ENCODE measurements at regions not wholly inside any gene's neighbourhood (a gene's known extent, or its start where the extent isn't known, plus 50 kb on each side); places are given as distances from the start of the nearest gene placed in this dataset.

- no peak for DNase-seq
These were observed 492.6 kb downstream of the TUSC7 start for GRCh38 chr3:117201901-117202774.

GRCh38 chr3:117217355-117217754 is 507.8 kb downstream of the TUSC7 start:
- DNase-seq, result no peak

- no peak for DNase-seq
These were observed 508.3 kb downstream of the TUSC7 start for GRCh38 chr3:117217760-117218316.

- no peak for DNase-seq
These were observed 509.1 kb downstream of the TUSC7 start for GRCh38 chr3:117218641-117219048.

DNA sequence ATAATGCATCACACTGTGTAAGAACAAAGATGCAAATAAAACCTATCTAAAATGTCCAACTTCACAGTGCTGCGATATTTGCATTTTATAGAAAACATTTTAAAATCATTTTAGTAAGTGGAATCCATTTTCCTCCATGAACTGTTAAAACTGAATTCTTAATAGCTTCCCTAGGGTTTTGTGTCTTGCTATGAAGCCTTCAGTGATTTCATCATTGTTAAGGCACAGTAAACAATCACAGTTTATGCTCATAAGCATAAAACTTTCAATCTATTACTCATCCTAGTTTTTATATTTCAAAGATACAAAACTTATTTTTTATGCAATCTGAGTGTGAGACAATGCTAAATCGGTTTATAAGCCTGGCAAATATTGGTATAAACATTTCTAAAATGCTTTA is 509.7 kb downstream of the TUSC7 start:
- DNase-seq, result no peak

GRCh38 chr3:117226932-117227331 is 517.4 kb downstream of the TUSC7 start:
- no peak for DNase-seq

- DNase-seq, result no peak
These were observed 518.9 kb downstream of the TUSC7 start for GRCh38 chr3:117228466-117228865.

DNA sequence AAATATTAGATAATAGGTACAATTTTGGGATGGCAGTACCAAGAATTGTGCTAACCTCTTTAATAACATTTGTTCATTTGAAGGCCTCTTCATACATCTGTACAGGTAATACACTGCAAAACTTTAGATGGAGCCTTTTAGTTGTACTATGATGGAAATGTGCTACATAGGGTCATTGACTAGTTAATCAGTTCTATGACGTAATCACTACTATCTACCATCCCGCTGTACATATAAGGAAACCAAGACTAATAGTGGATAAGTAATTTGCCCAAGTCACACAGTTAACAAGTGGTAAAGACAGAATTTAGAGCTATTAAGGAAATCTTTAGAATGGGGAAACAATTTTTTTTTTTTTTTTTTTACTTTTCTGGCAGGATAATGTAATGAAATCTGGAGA is 521.3 kb downstream of the TUSC7 start:
- no peak for DNase-seq

DNA sequence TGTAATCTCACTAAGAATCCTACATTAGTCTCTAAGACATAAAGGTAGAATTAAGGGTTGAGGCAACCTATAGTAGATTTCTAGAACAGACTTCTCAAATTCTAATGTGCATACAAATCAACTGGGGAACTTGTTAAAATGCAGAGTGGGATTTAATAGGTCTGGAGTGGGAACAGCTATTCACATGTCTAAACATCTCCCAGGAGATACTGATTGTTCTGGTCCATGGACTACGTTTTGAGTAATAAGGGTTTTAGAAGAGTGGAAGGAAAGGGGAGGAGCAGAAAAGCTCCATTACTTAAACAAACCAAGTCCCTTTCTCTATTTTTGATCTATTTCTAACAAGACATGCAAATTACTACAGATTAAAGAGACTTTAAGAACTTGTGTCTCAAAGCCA is 524.8 kb downstream of the TUSC7 start:
- no peak for DNase-seq

DNA sequence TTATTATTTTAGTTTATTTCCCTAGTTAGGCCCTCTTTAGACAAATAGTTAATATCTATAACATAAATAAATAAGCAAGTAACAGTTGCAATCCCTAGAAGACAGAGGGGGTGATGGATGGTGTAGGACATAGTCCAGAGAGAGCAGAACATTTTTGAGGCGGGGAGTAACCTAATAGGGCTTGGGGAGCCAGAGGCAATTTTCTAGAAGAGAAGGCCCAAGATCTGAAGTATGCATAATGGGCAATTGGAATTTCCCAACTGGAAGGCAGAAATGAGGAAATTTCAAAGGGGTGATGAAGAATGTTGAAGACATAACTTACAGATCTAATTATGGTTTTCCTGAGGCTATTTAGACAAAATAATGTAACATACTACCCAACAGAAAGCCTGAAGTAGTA is 525.7 kb downstream of the TUSC7 start:
- DNase-seq, result no peak

- DNase-seq, result no peak
These were observed 529.2 kb downstream of the TUSC7 start for GRCh38 chr3:117238806-117239205.

DNA sequence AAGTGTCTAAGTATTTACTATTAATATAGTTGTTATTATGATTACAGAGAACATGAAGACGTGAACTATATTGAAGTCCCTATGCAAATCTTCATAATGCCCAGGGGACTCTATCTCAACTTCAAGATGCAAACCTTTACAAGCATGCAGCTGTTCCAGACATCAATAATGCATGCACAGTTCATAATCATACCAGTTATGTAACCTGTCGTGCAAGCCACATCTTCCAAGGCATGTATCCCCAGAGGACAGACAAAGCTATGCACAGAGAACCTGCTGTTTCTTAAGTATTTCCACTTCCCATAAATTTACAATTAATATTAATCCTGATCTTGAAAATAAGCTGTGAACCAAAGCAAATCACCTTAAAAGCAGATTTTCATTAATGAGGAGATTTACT is 534.1 kb downstream of the TUSC7 start:
- DNase-seq, result no peak

- no peak for DNase-seq
These were observed 537.4 kb downstream of the TUSC7 start for GRCh38 chr3:117246771-117247555.

- DNase-seq, result no peak
These were observed 538.6 kb downstream of the TUSC7 start for GRCh38 chr3:117248153-117248552.

GRCh38 chr3:117252208-117252607 is 542.6 kb downstream of the TUSC7 start:
- DNase-seq, result no peak

DNA sequence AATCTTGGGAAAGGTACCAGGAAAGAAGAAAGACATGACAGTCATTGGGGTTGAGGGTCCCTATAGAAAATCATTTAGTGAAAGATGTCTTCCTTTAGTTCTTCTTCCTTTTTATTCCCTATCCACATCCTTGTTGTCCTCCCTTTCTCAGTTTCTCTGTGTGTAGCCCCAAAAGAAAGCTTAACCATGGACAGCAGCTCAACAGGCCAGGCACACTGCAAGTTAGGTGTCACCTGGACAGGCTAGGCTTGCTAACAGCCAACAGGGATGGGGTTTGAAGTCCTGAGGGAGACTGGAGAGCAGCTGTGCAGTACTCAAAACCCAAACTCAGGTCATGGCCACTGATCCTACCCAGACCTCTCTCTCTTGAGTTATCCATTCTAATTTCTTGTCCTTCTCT is 543.1 kb downstream of the TUSC7 start:
- no peak for DNase-seq

DNA sequence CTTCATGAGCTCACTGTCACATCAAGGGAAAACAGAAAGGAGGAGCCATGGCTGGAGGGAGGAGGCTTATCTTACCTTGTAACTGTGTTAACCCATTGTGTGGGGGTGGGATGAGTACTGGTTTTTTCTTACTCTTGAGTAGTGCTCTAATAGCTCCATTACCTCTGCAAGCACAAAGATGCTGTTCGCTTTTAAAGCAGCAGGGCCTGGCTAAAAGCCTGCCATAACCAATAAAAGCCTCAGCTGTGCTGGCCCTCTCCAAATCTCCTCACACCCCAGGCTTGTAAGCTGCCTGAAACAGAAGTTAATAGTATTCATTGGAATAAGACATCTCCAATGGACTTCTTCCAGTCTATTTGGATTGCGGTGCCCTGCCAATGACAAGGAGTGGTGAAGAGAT is 544.1 kb downstream of the TUSC7 start:
- no peak for DNase-seq

- DNase-seq, result no peak
These were observed 545.4 kb downstream of the TUSC7 start for GRCh38 chr3:117254985-117255384.

GRCh38 chr3:117255736-117256135 is 546.2 kb downstream of the TUSC7 start:
- DNase-seq, result no peak

DNA sequence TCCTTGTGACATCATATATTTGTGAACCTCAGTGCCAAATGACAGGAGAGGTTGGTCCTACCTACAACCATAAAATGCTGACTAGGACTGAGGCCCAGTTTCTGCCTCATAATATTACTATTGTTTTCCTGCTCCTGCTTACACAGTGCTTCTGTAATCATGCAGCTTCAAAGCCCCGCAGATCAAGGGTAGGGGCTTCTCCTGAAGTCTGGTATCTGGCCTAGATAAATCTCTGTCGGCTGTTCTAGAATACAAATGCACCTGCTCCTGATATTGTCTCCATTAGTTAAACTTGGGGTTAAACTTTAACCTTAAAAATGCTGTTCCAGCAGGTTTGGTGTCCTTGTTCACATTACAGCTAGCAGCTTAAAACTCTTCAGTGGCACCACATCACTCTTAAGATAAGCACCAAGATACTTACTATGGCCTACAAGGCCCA is 552.4 kb downstream of the TUSC7 start:
- DNase-seq, result no peak

DNA sequence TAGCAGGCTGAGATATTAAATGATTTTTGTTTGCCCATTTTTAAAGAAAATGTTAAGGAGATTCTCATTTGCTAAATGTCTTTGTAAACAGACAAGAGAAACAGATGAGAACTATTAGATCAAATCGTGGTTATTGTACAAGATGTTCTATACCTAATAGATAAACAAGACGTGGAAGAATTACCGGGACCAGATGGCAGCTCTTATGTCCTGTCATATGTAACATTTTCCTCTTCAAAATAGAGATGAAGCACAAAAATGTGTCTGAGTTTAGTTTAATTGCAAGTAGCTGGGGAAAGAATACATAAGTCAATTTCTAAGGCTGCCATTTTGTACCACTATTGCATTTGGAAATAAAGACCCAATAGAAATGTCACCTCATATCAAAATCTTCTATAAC is 553.7 kb downstream of the TUSC7 start:
- DNase-seq, result no peak

- DNase-seq, result no peak
These were observed 554.2 kb downstream of the TUSC7 start for GRCh38 chr3:117263745-117264144.

DNA sequence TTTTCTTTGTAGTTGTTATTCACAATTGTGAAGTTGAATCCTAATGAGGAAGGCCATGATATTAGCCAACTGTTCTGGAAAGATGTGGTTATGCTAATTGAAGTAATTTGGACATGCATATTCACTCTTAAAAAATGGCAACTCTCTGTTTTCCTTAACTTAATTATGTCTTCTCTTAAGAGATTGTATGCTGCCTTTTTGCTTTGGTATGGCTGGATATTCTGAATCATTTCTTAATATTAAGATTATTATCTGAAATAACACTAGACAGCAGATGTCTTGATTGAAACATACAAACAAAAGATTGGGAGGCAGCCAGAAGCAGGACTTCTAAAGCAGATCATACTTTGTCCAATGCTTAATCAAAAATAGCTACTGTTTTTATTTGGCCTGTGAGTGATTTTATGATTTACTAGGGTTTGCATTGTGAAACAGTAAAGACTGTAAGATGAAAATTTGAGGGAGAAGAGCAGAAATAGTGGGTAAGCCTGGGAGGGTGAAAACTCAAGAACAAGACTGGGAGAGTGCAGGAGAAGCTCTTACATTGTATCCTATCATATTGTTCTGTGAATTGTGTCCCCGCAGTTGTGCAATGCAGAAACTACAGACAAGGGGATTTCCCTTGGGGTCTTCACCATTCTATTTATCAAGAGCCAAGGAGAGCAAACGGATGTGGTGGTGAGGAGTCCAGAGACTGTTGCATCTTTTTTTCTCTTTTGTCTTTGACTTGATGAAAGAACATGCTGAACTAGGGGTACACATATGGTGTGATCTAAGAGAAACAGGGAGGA is 554.8 kb downstream of the TUSC7 start:
- DNase-seq, result no peak
